HG03439 (cell line): ENCODE measurements at regions not wholly inside any gene's neighbourhood (a gene's known extent, or its start where the extent isn't known, plus 50 kb on each side); places are given as distances from the start of the nearest gene placed in this dataset.
"Not testable (repeated sequence)": the region's sequence is repeated elsewhere in the genome, so short reads cannot be mapped to it uniquely, and the experiment has no call there.

Source experiments
- ATAC-seq: cut with Tn5 transposase; IDR thresholded peaks from one replicate; pipeline ENCODE4 v1.9.1; 2021; ENCODE audit warnings: mild to moderate bottlenecking, moderate library complexity; ENCODE audit not compliant: unreplicated experiment

GRCh38 chr16:29173371-29174305 is 188.8 kb downstream of the LAT start:
- not testable (repeated sequence) for ATAC-seq

- ATAC-seq = not testable (repeated sequence)
Measured at GRCh38 chr16:29172098-29172724, 187.4 kb downstream of the LAT start.

GRCh38 chr16:29171296-29171695 is 186.4 kb downstream of the LAT start:
- not testable (repeated sequence) for ATAC-seq

GRCh38 chr16:29170393-29171119 is 185.7 kb downstream of the LAT start:
- ATAC-seq = not testable (repeated sequence)

- not testable (repeated sequence) for ATAC-seq
Measured at GRCh38 chr16:29169295-29169994, 184.6 kb downstream of the LAT start.

GRCh38 chr16:29168515-29169259 is 183.8 kb downstream of the LAT start:
- not testable (repeated sequence) for ATAC-seq

- not testable (repeated sequence) for ATAC-seq
Measured at GRCh38 chr16:29164442-29165089, 179.7 kb downstream of the LAT start.

- not testable (repeated sequence) for ATAC-seq
Measured at GRCh38 chr16:29160171-29160570, 175.3 kb downstream of the LAT start.

- not testable (repeated sequence) for ATAC-seq
Measured at GRCh38 chr16:29159603-29160002, 174.8 kb downstream of the LAT start.

- ATAC-seq = no peak
Measured at GRCh38 chr16:29158785-29159184, 173.9 kb downstream of the LAT start.

- ATAC-seq = not testable (repeated sequence)
Measured at GRCh38 chr16:29158031-29158784, 173.4 kb downstream of the LAT start.

- not testable (repeated sequence) for ATAC-seq
Measured at GRCh38 chr16:29157051-29157923, 172.4 kb downstream of the LAT start.

- ATAC-seq = no peak
Measured at GRCh38 chr16:29156511-29156910, 171.7 kb downstream of the LAT start.

GRCh38 chr16:29155866-29156200 is 171.0 kb downstream of the LAT start:
- not testable (repeated sequence) for ATAC-seq

GRCh38 chr16:29155131-29155865 is 170.4 kb downstream of the LAT start:
- ATAC-seq = not testable (repeated sequence)

GRCh38 chr16:29154676-29155121 is 169.8 kb downstream of the LAT start:
- ATAC-seq = no peak

GRCh38 chr16:29154088-29154487 is 169.2 kb downstream of the LAT start:
- ATAC-seq = no peak
